ENCODE measurements at regions not wholly inside any gene's neighbourhood (a gene's known extent, or its start where the extent isn't known, plus 50 kb on each side); places are given as distances from the start of the nearest gene placed in this dataset.
"Not testable (repeated sequence)": the region's sequence is repeated elsewhere in the genome, so short reads cannot be mapped to it uniquely, and the experiment has no call there.

GRCh38 chr15:35208353-35208752 is 123.3 kb upstream of the NANOGP8 start:
- DNase-seq = no peak

GRCh38 chr15:35206060-35206675 is 121.1 kb upstream of the NANOGP8 start:
- DNase-seq = peak; percentile 3

- DNase-seq = no peak
Measured at GRCh38 chr15:35198197-35198596, 113.1 kb upstream of the NANOGP8 start.

GRCh38 chr15:35197754-35198153 is 112.7 kb upstream of the NANOGP8 start:
- no peak for DNase-seq

- DNase-seq = no peak
Measured at GRCh38 chr15:35197306-35197705, 112.2 kb upstream of the NANOGP8 start.

- no peak for DNase-seq
Measured at GRCh38 chr15:35196273-35196672, 111.2 kb upstream of the NANOGP8 start.

- DNase-seq = no peak
Measured at GRCh38 chr15:35195649-35196048, 110.6 kb upstream of the NANOGP8 start.

- DNase-seq = no peak
Measured at GRCh38 chr15:35195031-35195430, 109.9 kb upstream of the NANOGP8 start.

GRCh38 chr15:35194296-35194695 is 109.2 kb upstream of the NANOGP8 start:
- DNase-seq = no peak

- no peak for DNase-seq
Measured at GRCh38 chr15:35191783-35192182, 106.7 kb upstream of the NANOGP8 start.

- DNase-seq = no peak
Measured at GRCh38 chr15:35186346-35186745, 101.3 kb upstream of the NANOGP8 start.

GRCh38 chr15:35184646-35185045 is 99.6 kb upstream of the NANOGP8 start:
- DNase-seq = no peak

- DNase-seq = no peak
Measured at GRCh38 chr15:35182841-35183479, 97.9 kb upstream of the NANOGP8 start.

GRCh38 chr15:35181538-35181937 is 96.4 kb upstream of the NANOGP8 start:
- peak; percentile 9 for DNase-seq

- no peak for DNase-seq
Measured at GRCh38 chr15:35179739-35180138, 94.6 kb upstream of the NANOGP8 start.

- DNase-seq = not testable (repeated sequence)
Measured at GRCh38 chr15:35178186-35178585, 93.1 kb upstream of the NANOGP8 start.

GRCh38 chr15:35174948-35175347 is 89.9 kb upstream of the NANOGP8 start:
- DNase-seq = no peak

- no peak for DNase-seq
Measured at GRCh38 chr15:35173444-35174118, 88.5 kb upstream of the NANOGP8 start.

- no peak for DNase-seq
Measured at GRCh38 chr15:35170207-35170606, 85.1 kb upstream of the NANOGP8 start.

- DNase-seq = peak; percentile 27
Measured at GRCh38 chr15:35168464-35168863, 83.4 kb upstream of the NANOGP8 start.

- no peak for DNase-seq
Measured at GRCh38 chr15:35167675-35168074, 82.6 kb upstream of the NANOGP8 start.

- DNase-seq = no peak
Measured at GRCh38 chr15:35166730-35167359, 81.8 kb upstream of the NANOGP8 start.

GRCh38 chr15:35161694-35162093 is 76.6 kb upstream of the NANOGP8 start:
- no peak for DNase-seq

- DNase-seq = no peak
Measured at GRCh38 chr15:35159170-35159569, 74.1 kb upstream of the NANOGP8 start.
